SK-N-SH (cell line): ENCODE measurements at regions not wholly inside any gene's neighbourhood (a gene's known extent, or its start where the extent isn't known, plus 50 kb on each side); places are given as distances from the start of the nearest gene placed in this dataset.
"Not testable (repeated sequence)": the region's sequence is repeated elsewhere in the genome, so short reads cannot be mapped to it uniquely, and the experiment has no call there.

Experiments used
- CTCF ChIA-PET: fragments of 300-600, 350-600 bp; formaldehyde crosslinking; extraction: SDS; loops from one replicate; lab custom pipeline; 2021; lab: Yijun Ruan, JAX
- POLR2A ChIA-PET: fragments of 350-600 bp; sonication (Branson Sonifier 250); formaldehyde crosslinking; extraction: SDS; loops from one replicate; lab custom pipeline; 2020; ENCODE audit warnings: antibody characterized with exemption, inconsistent platforms; lab: Yijun Ruan, JAX
- DNase-seq: peaks from one replicate; pipeline ENCODE4 v3.0.0; 2012
- H2AFZ ChIP-seq: fragments of 200-600 bp; sonication (generic); 2 replicates; pipeline ENCODE4 v1.8.1; 2016; ENCODE audit warnings: antibody characterized with exemption, mild to moderate bottlenecking, low read depth
- H3F3A ChIP-seq: fragments of 200-600 bp; sonication (generic); replicated peaks from 2 replicates; pipeline ENCODE3; 2016; ENCODE audit warnings: antibody characterized with exemption, mild to moderate bottlenecking; ENCODE audit not compliant: insufficient read depth
- H3K27ac ChIP-seq, 2 experiments: fragments of 200-500 bp in 1 of 2; fragments of 200-600 bp in 1 of 2; sonication (Bioruptor generic) in 1 of 2; sonication (generic), shearing (Covaris generic) in 1 of 2; 2 replicates each; pipeline versions ENCODE4 v1.5.1 to v1.6.1; 2014 to 2016; ENCODE audit warnings: low read depth in 2 of 2, inconsistent platforms in 1 of 2, low read length in 1 of 2, mild to moderate bottlenecking in 1 of 2, mixed read lengths in 1 of 2
- H3K27me3 ChIP-seq: fragments of 200-600 bp; sonication (generic), shearing (Covaris generic); 2 replicates; pipeline ENCODE4 v1.6.1; 2016; ENCODE audit warnings: mixed run types; ENCODE audit not compliant: insufficient read depth
- H3K36me3 ChIP-seq, 2 experiments: fragments of 200-500 bp in 1 of 2; fragments of 200-600 bp in 1 of 2; sonication (Bioruptor generic) in 1 of 2; sonication (generic) in 1 of 2; replicated peaks in 1 of 2; 2 replicates each; pipeline versions ENCODE3 to v1.5.1; 2014 to 2016; ENCODE audit warnings: low read length in 1 of 2, mild to moderate bottlenecking in 1 of 2; ENCODE audit not compliant: insufficient read depth in 2 of 2, control insufficient read depth in 1 of 2
- H3K4me1 ChIP-seq, 2 experiments: fragments of 200-500 bp in 1 of 2; fragments of 200-600 bp in 1 of 2; sonication (Bioruptor generic) in 1 of 2; sonication (generic), shearing (Covaris generic) in 1 of 2; 2 replicates each; pipeline versions ENCODE4 v1.5.1 to v1.6.1; 2014 to 2016; ENCODE audit warnings: low read depth in 1 of 2, low read length in 1 of 2, mixed run types in 1 of 2; ENCODE audit not compliant: insufficient read depth in 2 of 2, control insufficient read depth in 1 of 2
- H3K4me2 ChIP-seq: fragments of 200-600 bp; sonication (generic), shearing (Covaris generic); 2 replicates; pipeline ENCODE4 v1.6.1; 2017; ENCODE audit warnings: mixed run types
- H3K4me3 ChIP-seq, 2 experiments: fragments of 200-500 bp in 1 of 2; fragments of 200-600 bp in 1 of 2; sonication (Bioruptor generic) in 1 of 2; sonication (generic), shearing (Covaris generic) in 1 of 2; 2 replicates each; pipeline versions ENCODE4 v1.5.1 to v1.8.1; 2014 to 2016; ENCODE audit warnings: low read depth in 2 of 2, inconsistent platforms in 1 of 2, low read length in 1 of 2, mild to moderate bottlenecking in 1 of 2, mixed read lengths in 1 of 2, moderate library complexity in 1 of 2
- H3K79me2 ChIP-seq: fragments of 200-600 bp; sonication (generic); 2 replicates; pipeline ENCODE4 v1.8.1; 2017; ENCODE audit warnings: mild to moderate bottlenecking; ENCODE audit not compliant: insufficient read depth
- H3K9ac ChIP-seq: fragments of 200-600 bp; sonication (generic); 2 replicates; pipeline ENCODE4 v1.6.1; 2017; ENCODE audit warnings: mixed run types
- H3K9me2 ChIP-seq: fragments of 200-600 bp; sonication (generic); 2 replicates; pipeline ENCODE4 v1.6.1; 2017; ENCODE audit warnings: mixed run types
- H3K9me3 ChIP-seq: fragments of 200-600 bp; sonication (generic); 2 replicates; pipeline ENCODE4 v1.6.1; 2017; ENCODE audit warnings: mixed run types, mild to moderate bottlenecking, moderate library complexity
- H4K20me1 ChIP-seq: fragments of 200-600 bp; sonication (generic); 2 replicates; pipeline ENCODE4 v1.6.1; 2017; ENCODE audit warnings: mild to moderate bottlenecking, mixed run types; ENCODE audit not compliant: insufficient read depth
- IRF3 ChIP-seq: fragments of 150-350 bp; IDR thresholded peaks from 2 replicates; pipeline ENCODE4 v1.6.1; 2016; ENCODE audit warnings: mild to moderate bottlenecking, low read depth, low read length
- POLR2AphosphoS5 ChIP-seq: IDR thresholded peaks from 2 replicates; pipeline ENCODE4 v1.6.1; 2012; ENCODE audit warnings: low read depth, low read length
- RXRA ChIP-seq: IDR thresholded peaks from 2 replicates; pipeline ENCODE4 v1.4.0; 2012; ENCODE audit warnings: low read depth, mild to moderate bottlenecking, borderline replicate concordance
- SMC3 ChIP-seq: IDR thresholded peaks from 2 replicates; pipeline ENCODE4 v1.6.1; 2012; ENCODE audit warnings: low read depth, low read length, improper control_type of control experiment
- TCF12 ChIP-seq: IDR thresholded peaks from 2 replicates; pipeline ENCODE4 v1.4.0; 2012
- ZBTB33 ChIP-seq: IDR thresholded peaks from 2 replicates; pipeline ENCODE4 v1.4.0; 2012; ENCODE audit warnings: low read depth, borderline replicate concordance
- WGBS: methylation state at CpG from one replicate; pipeline ENCODE4 v1.1.6; 2017; ENCODE audit warnings: low lambda C conversion rate; 5-methylcytosine and 5-hydroxymethylcytosine counted together
- TF ChIP-seq, protein P1 (sequence below): fragments of 150-350 bp; IDR thresholded peaks from 2 replicates; pipeline ENCODE4 v1.6.1; 2017; ENCODE audit warnings: antibody characterized with exemption, low read length, low read depth, borderline replicate concordance
- TF ChIP-seq, protein P2 (sequence below): IDR thresholded peaks from 2 replicates; pipeline ENCODE4 v1.6.1; 2012; ENCODE audit warnings: mild to moderate bottlenecking, low read depth, low read length, moderate library complexity

GRCh38 chrX:27132862-27133261 is 330.3 kb downstream of the PPP4R3C start (continued):
- TF ChIP-seq RXRA, result no peak
- TF ChIP-seq IRF3, result no peak
- TF ChIP-seq POLR2AphosphoS5, result no peak
- no peak for TF ChIP-seq ZBTB33
- TF ChIP-seq SMC3, result no peak
- TF ChIP-seq, protein P1, sequence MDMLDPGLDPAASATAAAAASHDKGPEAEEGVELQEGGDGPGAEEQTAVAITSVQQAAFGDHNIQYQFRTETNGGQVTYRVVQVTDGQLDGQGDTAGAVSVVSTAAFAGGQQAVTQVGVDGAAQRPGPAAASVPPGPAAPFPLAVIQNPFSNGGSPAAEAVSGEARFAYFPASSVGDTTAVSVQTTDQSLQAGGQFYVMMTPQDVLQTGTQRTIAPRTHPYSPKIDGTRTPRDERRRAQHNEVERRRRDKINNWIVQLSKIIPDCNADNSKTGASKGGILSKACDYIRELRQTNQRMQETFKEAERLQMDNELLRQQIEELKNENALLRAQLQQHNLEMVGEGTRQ, result no peak
- TF ChIP-seq, protein P2, sequence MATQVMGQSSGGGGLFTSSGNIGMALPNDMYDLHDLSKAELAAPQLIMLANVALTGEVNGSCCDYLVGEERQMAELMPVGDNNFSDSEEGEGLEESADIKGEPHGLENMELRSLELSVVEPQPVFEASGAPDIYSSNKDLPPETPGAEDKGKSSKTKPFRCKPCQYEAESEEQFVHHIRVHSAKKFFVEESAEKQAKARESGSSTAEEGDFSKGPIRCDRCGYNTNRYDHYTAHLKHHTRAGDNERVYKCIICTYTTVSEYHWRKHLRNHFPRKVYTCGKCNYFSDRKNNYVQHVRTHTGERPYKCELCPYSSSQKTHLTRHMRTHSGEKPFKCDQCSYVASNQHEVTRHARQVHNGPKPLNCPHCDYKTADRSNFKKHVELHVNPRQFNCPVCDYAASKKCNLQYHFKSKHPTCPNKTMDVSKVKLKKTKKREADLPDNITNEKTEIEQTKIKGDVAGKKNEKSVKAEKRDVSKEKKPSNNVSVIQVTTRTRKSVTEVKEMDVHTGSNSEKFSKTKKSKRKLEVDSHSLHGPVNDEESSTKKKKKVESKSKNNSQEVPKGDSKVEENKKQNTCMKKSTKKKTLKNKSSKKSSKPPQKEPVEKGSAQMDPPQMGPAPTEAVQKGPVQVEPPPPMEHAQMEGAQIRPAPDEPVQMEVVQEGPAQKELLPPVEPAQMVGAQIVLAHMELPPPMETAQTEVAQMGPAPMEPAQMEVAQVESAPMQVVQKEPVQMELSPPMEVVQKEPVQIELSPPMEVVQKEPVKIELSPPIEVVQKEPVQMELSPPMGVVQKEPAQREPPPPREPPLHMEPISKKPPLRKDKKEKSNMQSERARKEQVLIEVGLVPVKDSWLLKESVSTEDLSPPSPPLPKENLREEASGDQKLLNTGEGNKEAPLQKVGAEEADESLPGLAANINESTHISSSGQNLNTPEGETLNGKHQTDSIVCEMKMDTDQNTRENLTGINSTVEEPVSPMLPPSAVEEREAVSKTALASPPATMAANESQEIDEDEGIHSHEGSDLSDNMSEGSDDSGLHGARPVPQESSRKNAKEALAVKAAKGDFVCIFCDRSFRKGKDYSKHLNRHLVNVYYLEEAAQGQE, result no peak
- no peak for TF ChIP-seq TCF12

GRCh38 chrX:27087176-27087575 is 376.0 kb downstream of the PPP4R3C start:
- WGBS, result 33% methylated on average over 11 of the region's 11 CpGs
- DNase-seq, result not testable (repeated sequence)

More at GRCh38 chrX:27087176-27087575, 376.0 kb downstream of the PPP4R3C start:
- POLR2A ChIA-PET, H3K4me3 ChIP-seq, H2AFZ ChIP-seq, H3K27me3 ChIP-seq, H3K36me3 ChIP-seq, H3K4me1 ChIP-seq, H4K20me1 ChIP-seq, H3K9ac ChIP-seq, H3K27ac ChIP-seq, CTCF ChIA-PET, H3F3A ChIP-seq, H3K4me2 ChIP-seq, H3K9me3 ChIP-seq, H3K79me2 ChIP-seq, H3K9me2 ChIP-seq: not testable (repeated sequence)
